Fibroblast of skin of left biceps (primary cell): ENCODE measurements at regions not wholly inside any gene's neighbourhood (a gene's known extent, or its start where the extent isn't known, plus 50 kb on each side); places are given as distances from the start of the nearest gene placed in this dataset.

Experiments used
- DNase-seq, 2 experiments: peaks; one replicate each; pipeline ENCODE4 v3.0.0-alpha.2; 2013; ENCODE audit warnings: low read depth in 2 of 2

DNA sequence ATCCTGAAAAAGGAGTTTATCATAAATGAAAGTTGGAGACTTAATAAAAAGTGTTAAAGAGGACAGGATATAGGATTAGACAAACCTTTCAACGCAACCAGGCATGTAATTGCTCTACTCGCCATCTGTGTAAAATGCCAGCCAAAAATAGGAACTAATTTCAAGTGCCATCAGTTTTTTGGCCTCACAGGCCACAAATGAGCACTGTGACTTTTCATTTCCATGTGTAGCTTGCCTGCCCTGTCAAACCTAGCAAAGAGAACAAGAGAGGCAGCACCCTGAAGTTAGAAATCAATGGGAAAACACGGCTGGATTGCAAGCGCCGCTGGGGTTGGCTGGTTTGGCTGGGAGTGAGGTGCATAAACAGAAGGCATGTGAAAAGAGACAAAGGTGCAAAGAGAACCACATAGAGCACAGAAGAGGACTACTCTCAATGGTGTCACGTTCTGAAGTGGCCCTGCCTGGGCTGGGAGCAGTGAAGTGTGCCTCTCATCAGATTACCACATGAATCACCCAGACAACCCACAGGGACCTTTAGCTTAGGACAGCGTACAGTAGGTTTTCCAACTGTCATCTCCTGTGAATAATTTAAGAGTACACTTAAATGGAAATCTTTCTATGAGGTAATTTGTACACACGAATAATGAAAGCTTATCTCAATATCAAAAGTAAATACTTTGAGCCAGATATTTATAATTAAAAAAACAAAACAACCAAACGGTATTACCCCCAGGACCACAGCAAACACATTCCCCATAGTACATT lies 78.0 kb upstream of the NHSL1 start:
- DNase-seq, result no peak

GRCh38 chr6:138580040-138580439 lies 80.7 kb upstream of the NHSL1 start:
- DNase-seq, result no peak

- DNase-seq, result no peak
Measured at GRCh38 chr6:138580801-138581200, 81.5 kb upstream of the NHSL1 start.

DNA sequence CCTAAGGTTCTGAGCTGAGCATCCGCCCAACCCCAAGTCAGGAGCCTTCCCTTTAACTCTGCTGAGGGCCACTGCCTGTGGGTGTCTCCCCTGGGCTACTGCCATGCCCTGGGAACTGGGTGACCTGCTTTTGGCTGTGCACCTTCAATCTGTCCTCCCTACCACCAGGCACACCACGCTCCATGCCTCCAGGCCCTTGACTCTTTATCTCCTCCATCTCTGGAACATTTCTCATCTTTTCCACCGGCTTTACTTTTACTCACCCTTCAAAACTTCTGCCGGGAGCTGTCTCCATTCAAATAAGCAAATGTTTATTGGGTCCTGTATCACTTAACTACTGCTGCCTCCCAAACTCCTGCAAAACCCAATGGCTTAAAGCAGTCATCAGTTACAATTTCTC lies 83.3 kb upstream of the NHSL1 start:
- no peak for DNase-seq

GRCh38 chr6:138586638-138587037 lies 87.3 kb upstream of the NHSL1 start:
- DNase-seq, result no peak

- DNase-seq, result peak in 1 of 2 experiments; percentile 40
Measured at GRCh38 chr6:138588805-138589434, 89.6 kb upstream of the NHSL1 start.

DNA sequence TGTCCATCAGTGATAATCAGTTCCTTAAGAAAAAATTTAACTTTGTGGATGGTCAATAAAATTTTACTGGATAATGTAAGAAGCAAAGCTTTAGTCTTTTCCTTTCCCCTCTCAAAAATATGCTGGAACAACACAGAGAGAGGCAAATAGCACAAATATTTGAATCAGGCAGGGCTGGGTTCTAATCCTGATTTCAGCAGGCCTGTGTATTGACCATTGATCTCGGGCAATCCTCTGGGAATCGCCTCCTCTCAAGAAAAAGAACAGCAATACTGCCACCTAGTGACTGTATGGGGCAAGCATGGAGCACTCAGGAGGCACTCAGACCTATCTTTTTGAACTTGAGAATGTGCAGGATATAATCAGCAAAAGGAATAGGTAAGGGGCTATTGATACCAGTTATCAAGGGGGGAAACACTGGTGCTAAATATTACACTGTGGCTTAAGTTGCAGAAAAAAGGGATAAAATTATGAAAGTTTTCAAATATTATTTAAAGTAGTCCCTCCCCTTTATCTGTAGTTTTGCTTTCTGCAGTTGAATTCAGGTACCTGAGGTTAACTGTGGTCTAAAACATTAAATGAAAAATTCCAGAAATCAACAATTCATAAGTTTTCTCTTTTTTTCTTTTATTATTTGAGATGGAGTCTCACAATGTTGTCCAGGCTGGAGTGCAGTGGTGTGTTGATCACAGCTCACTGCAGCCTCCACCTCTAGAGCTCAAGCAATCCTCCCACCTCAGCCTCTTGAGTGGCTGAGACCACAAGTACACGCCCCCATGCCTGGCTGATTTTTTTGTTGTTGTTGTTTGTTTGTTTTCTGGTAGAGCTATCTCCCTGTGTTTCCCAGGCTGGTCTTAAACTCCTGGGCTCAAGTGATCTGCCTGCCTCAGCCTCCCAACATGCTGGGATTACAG lies 91.8 kb upstream of the NHSL1 start:
- DNase-seq, result peak in 1 of 2 experiments; percentile 41

GRCh38 chr6:138592749-138593123 lies 93.4 kb upstream of the NHSL1 start:
- no peak for DNase-seq

DNA sequence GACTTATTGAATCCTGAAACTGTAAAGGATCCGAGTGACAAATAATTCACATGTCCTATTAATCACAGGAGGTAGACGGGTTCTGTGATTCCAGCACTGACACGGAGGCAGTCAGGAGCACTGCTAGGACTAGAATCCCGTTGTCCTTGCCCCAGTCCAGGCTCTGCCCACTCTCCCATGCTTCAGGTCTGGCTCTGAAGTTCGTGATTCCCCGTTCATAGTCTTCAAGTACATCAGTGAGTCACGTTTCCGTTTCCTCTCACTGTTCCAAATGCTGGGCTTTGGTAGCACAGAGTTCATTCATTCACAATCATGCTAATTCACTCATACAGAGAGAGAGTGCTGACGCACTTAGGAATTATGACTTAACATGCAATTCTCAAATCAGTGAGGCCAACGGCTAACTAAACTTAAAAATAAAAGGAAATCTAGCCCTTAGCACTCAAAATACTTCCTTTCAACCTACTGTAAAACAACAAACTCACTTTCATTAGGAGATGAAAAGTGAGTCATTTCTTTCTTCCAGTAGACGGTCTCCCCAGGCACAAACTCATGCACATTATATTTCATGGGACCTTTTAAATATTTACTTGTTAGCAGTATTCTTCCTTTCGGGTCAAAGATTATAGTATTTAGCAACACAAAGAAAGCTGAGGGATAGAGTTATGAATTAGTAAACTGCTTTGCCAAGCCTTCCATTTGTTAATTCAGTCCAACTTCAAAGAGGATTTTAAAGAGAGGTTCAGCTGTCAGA lies 94.0 kb upstream of the NHSL1 start:
- DNase-seq, result peak; percentile 80 to 86

- no peak for DNase-seq
Measured at GRCh38 chr6:138593909-138594757, 94.8 kb upstream of the NHSL1 start.

GRCh38 chr6:138594758-138595140 lies 95.5 kb upstream of the NHSL1 start:
- DNase-seq, result no peak

GRCh38 chr6:138596126-138596525 lies 96.8 kb upstream of the NHSL1 start:
- DNase-seq, result no peak

DNA sequence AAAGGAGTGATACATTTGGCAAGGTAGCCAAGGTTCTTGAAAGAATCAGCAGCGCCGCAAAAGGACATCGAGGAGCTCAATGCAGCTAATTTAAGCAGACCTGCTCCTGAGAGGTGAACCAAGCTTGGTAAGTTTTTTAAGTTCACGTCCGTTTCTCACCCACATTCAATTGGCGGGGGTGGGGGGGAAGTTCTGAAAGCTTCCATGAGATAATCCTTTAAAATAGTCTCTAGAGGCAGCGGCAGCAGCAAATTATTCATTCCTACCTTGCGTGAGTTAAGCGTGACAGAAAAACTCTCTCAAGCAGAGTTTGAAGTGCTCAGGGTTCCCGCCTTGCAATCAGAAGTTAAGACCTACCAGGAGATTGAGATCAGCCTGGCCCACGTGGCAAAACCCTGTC lies 97.3 kb upstream of the NHSL1 start:
- no peak for DNase-seq

DNA sequence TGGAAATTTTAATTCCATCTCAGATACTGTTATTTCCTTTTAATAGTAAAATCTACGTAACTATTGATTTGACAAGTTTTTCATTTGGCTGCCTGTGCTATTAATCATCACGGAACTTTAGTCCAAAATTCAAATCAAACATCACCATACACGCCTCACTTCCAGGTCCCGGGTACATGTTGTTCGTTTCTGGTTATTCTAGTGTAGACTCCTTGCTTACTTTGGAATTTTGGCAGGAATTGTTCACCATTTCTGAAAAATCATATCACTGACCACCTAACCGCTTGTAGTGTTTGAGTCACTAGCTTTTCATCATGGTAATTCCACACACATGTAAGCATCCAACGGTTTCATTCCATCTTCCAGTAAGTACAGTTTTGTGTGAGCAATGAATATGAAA lies 98.0 kb upstream of the NHSL1 start:
- DNase-seq, result no peak

- DNase-seq, result no peak
Measured at GRCh38 chr6:138598562-138599173, 99.4 kb upstream of the NHSL1 start.

GRCh38 chr6:138600261-138600660 lies 101.0 kb upstream of the NHSL1 start:
- no peak for DNase-seq

GRCh38 chr6:138600726-138601125 lies 101.4 kb upstream of the NHSL1 start:
- peak in 1 of 2 experiments; percentile 38 for DNase-seq

DNA sequence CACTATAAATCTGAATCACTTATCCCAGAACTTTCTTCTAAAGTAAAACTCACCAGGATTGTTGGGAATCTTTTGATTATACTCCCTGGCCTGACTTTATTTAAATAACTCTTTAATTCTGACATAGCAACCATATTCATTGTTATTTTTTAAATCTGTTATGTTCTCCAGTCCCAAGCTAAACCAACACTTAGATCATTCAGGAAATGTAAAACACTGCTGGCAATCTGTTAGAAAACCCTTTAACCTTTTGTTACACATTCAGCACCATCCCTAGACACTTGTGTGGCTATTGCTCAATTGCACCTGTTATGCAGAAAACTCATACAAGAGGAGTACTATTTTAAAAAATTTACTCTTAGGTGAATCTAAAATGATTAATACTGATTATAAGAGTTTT lies 101.8 kb upstream of the NHSL1 start:
- no peak for DNase-seq

GRCh38 chr6:138605958-138606357 lies 106.7 kb upstream of the NHSL1 start:
- no peak for DNase-seq
